SK-N-SH (cell line): ENCODE measurements at regions not wholly inside any gene's neighbourhood (a gene's known extent, or its start where the extent isn't known, plus 50 kb on each side); places are given as distances from the start of the nearest gene placed in this dataset.

Source experiments
- CTCF ChIA-PET: fragments of 300-600, 350-600 bp; formaldehyde crosslinking; extraction: SDS; loops from one replicate; lab custom pipeline; 2021; lab: Yijun Ruan, JAX
- POLR2A ChIA-PET: fragments of 350-600 bp; sonication (Branson Sonifier 250); formaldehyde crosslinking; extraction: SDS; loops from one replicate; lab custom pipeline; 2020; ENCODE audit warnings: antibody characterized with exemption, inconsistent platforms; lab: Yijun Ruan, JAX
- DNase-seq: peaks from one replicate; pipeline ENCODE4 v3.0.0; 2012
- H2AFZ ChIP-seq: fragments of 200-600 bp; sonication (generic); 2 replicates; pipeline ENCODE4 v1.8.1; 2016; ENCODE audit warnings: antibody characterized with exemption, mild to moderate bottlenecking, low read depth
- H3F3A ChIP-seq: fragments of 200-600 bp; sonication (generic); replicated peaks from 2 replicates; pipeline ENCODE3; 2016; ENCODE audit warnings: antibody characterized with exemption, mild to moderate bottlenecking; ENCODE audit not compliant: insufficient read depth
- H3K27ac ChIP-seq, 2 experiments: fragments of 200-500 bp in 1 of 2; fragments of 200-600 bp in 1 of 2; sonication (Bioruptor generic) in 1 of 2; sonication (generic), shearing (Covaris generic) in 1 of 2; 2 replicates each; pipeline versions ENCODE4 v1.5.1 to v1.6.1; 2014 to 2016; ENCODE audit warnings: low read depth in 2 of 2, inconsistent platforms in 1 of 2, low read length in 1 of 2, mild to moderate bottlenecking in 1 of 2, mixed read lengths in 1 of 2
- H3K27me3 ChIP-seq: fragments of 200-600 bp; sonication (generic), shearing (Covaris generic); 2 replicates; pipeline ENCODE4 v1.6.1; 2016; ENCODE audit warnings: mixed run types; ENCODE audit not compliant: insufficient read depth
- H3K36me3 ChIP-seq, 2 experiments: fragments of 200-500 bp in 1 of 2; fragments of 200-600 bp in 1 of 2; sonication (Bioruptor generic) in 1 of 2; sonication (generic) in 1 of 2; replicated peaks in 1 of 2; 2 replicates each; pipeline versions ENCODE3 to v1.5.1; 2014 to 2016; ENCODE audit warnings: low read length in 1 of 2, mild to moderate bottlenecking in 1 of 2; ENCODE audit not compliant: insufficient read depth in 2 of 2, control insufficient read depth in 1 of 2
- H3K4me1 ChIP-seq, 2 experiments: fragments of 200-500 bp in 1 of 2; fragments of 200-600 bp in 1 of 2; sonication (Bioruptor generic) in 1 of 2; sonication (generic), shearing (Covaris generic) in 1 of 2; 2 replicates each; pipeline versions ENCODE4 v1.5.1 to v1.6.1; 2014 to 2016; ENCODE audit warnings: low read depth in 1 of 2, low read length in 1 of 2, mixed run types in 1 of 2; ENCODE audit not compliant: insufficient read depth in 2 of 2, control insufficient read depth in 1 of 2
- H3K4me2 ChIP-seq: fragments of 200-600 bp; sonication (generic), shearing (Covaris generic); 2 replicates; pipeline ENCODE4 v1.6.1; 2017; ENCODE audit warnings: mixed run types
- H3K4me3 ChIP-seq, 2 experiments: fragments of 200-500 bp in 1 of 2; fragments of 200-600 bp in 1 of 2; sonication (Bioruptor generic) in 1 of 2; sonication (generic), shearing (Covaris generic) in 1 of 2; 2 replicates each; pipeline versions ENCODE4 v1.5.1 to v1.8.1; 2014 to 2016; ENCODE audit warnings: low read depth in 2 of 2, inconsistent platforms in 1 of 2, low read length in 1 of 2, mild to moderate bottlenecking in 1 of 2, mixed read lengths in 1 of 2, moderate library complexity in 1 of 2
- H3K79me2 ChIP-seq: fragments of 200-600 bp; sonication (generic); 2 replicates; pipeline ENCODE4 v1.8.1; 2017; ENCODE audit warnings: mild to moderate bottlenecking; ENCODE audit not compliant: insufficient read depth
- H3K9ac ChIP-seq: fragments of 200-600 bp; sonication (generic); 2 replicates; pipeline ENCODE4 v1.6.1; 2017; ENCODE audit warnings: mixed run types
- H3K9me2 ChIP-seq: fragments of 200-600 bp; sonication (generic); 2 replicates; pipeline ENCODE4 v1.6.1; 2017; ENCODE audit warnings: mixed run types
- H3K9me3 ChIP-seq: fragments of 200-600 bp; sonication (generic); 2 replicates; pipeline ENCODE4 v1.6.1; 2017; ENCODE audit warnings: mixed run types, mild to moderate bottlenecking, moderate library complexity
- H4K20me1 ChIP-seq: fragments of 200-600 bp; sonication (generic); 2 replicates; pipeline ENCODE4 v1.6.1; 2017; ENCODE audit warnings: mild to moderate bottlenecking, mixed run types; ENCODE audit not compliant: insufficient read depth
- ELF1 ChIP-seq: IDR thresholded peaks from 2 replicates; pipeline ENCODE4 v1.4.0; 2012
- EZH2phosphoT487 ChIP-seq: fragments of 200-600 bp; sonication (generic); IDR thresholded peaks from 2 replicates; pipeline ENCODE4 v1.6.1; 2017; ENCODE audit warnings: low read depth, mixed run types, mild to moderate bottlenecking, antibody characterized with exemption, moderate library complexity, borderline replicate concordance
- FOSL2 ChIP-seq: IDR thresholded peaks from 2 replicates; pipeline ENCODE4 v1.4.0; 2012; ENCODE audit warnings: low read depth, mild to moderate bottlenecking, moderate library complexity, borderline replicate concordance
- FOXJ3 ChIP-seq: sonication (generic); formaldehyde crosslinking; IDR thresholded peaks from 2 replicates; pipeline ENCODE4 v1.5.1; 2020; ENCODE audit warnings: mild to moderate bottlenecking, missing genetic modification reagents
- FOXM1 ChIP-seq: IDR thresholded peaks from 2 replicates; pipeline ENCODE4 v1.4.0; 2012; ENCODE audit warnings: low read depth, mild to moderate bottlenecking
- GABPA ChIP-seq: IDR thresholded peaks from 2 replicates; pipeline ENCODE4 v1.4.0; 2012; ENCODE audit warnings: low read depth, mild to moderate bottlenecking
- MEF2A ChIP-seq: IDR thresholded peaks from 2 replicates; pipeline ENCODE4 v1.4.0; 2012; ENCODE audit warnings: low read depth, borderline replicate concordance
- MXI1 ChIP-seq: IDR thresholded peaks from 2 replicates; pipeline ENCODE4 v1.6.1; 2012; ENCODE audit warnings: mild to moderate bottlenecking, low read depth, low read length, improper control_type of control experiment
- NRF1 ChIP-seq: IDR thresholded peaks from 2 replicates; pipeline ENCODE4 v1.6.1; 2012; ENCODE audit warnings: low read depth, mild to moderate bottlenecking, low read length
- POLR2AphosphoS5 ChIP-seq: IDR thresholded peaks from 2 replicates; pipeline ENCODE4 v1.6.1; 2012; ENCODE audit warnings: low read depth, low read length
- RAD21 ChIP-seq: IDR thresholded peaks from 2 replicates; pipeline ENCODE4 v1.6.1; 2012; ENCODE audit warnings: mild to moderate bottlenecking, low read length
- RFX5 ChIP-seq: IDR thresholded peaks from 2 replicates; pipeline ENCODE4 v1.6.1; 2012; ENCODE audit warnings: mild to moderate bottlenecking, improper control_type of control experiment, low read length
- TEAD4 ChIP-seq: IDR thresholded peaks from 2 replicates; pipeline ENCODE4 v1.4.0; 2012; ENCODE audit warnings: mild to moderate bottlenecking, borderline replicate concordance; ENCODE audit not compliant: insufficient read depth
- TF ChIP-seq, protein P1 (sequence below): IDR thresholded peaks from 2 replicates; pipeline ENCODE4; 2012
- TF ChIP-seq, protein P2 (sequence below): fragments of 150-350 bp; IDR thresholded peaks from 2 replicates; pipeline ENCODE4 v1.6.1; 2017; ENCODE audit warnings: antibody characterized with exemption, low read length, low read depth, borderline replicate concordance
- TF ChIP-seq, protein P3 (sequence below): fragments of 200-600 bp; sonication (generic); IDR thresholded peaks from 2 replicates; pipeline ENCODE4 v1.6.1; 2017; ENCODE audit warnings: antibody characterized with exemption, mild to moderate bottlenecking, moderate library complexity
- TF ChIP-seq, protein P4 (sequence below): IDR thresholded peaks from 2 replicates; pipeline ENCODE4 v1.4.0; 2012; ENCODE audit warnings: low read depth, borderline replicate concordance
- TF ChIP-seq, protein P5 (sequence below): IDR thresholded peaks from 2 replicates; pipeline ENCODE4 v1.6.1; 2012; ENCODE audit warnings: mild to moderate bottlenecking, low read depth, low read length, moderate library complexity

DNA sequence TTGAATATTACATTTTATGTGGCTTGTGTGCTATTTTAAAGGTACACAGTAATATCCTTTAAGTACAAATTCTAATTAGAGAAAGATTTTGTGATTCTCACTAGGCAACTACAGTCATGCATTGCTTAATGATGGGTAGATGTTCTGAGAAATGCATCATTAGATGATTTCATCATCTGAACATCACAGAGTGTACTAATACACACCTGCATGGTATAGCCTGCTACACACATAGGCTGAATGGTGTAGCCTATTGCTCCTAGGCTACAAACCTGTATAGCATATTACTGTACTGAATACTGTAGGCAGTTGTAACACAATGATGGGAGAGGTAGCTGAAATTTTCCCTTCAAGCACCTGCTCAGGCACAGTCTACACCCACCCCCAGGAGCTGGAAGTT is 217.4 kb upstream of the EOMES start:
- ChIA-PET POLR2A (no interaction called here), CTCF (no interaction called here)
- no peaks in the 10 kb centered on the region for H3K4me1 ChIP-seq
- H3K9ac ChIP-seq, result no peak overlapping the region
- no peak for DNase-seq
- H3K27ac ChIP-seq, result no peak overlapping the region
- no peak overlapping the region for H3K4me3 ChIP-seq
- H3K79me2 ChIP-seq, result no peaks in the 10 kb centered on the region
- H4K20me1 ChIP-seq, result no peaks in the 10 kb centered on the region
- H3K9me2 ChIP-seq, result no peaks in the 10 kb centered on the region
- H3K36me3 ChIP-seq, result no peaks in the 10 kb centered on the region
- no peaks in the 10 kb centered on the region for H3F3A ChIP-seq
- no peak overlapping the region for H3K4me2 ChIP-seq
- H2AFZ ChIP-seq, result no peak overlapping the region
- no peaks in the 10 kb centered on the region for H3K27me3 ChIP-seq
- H3K9me3 ChIP-seq, result no peaks in the 10 kb centered on the region
- TF ChIP-seq, protein P1, sequence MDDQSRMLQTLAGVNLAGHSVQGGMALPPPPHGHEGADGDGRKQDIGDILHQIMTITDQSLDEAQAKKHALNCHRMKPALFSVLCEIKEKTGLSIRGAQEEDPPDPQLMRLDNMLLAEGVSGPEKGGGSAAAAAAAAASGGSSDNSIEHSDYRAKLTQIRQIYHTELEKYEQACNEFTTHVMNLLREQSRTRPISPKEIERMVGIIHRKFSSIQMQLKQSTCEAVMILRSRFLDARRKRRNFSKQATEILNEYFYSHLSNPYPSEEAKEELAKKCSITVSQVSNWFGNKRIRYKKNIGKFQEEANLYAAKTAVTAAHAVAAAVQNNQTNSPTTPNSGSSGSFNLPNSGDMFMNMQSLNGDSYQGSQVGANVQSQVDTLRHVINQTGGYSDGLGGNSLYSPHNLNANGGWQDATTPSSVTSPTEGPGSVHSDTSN, result no peak
- TF ChIP-seq FOSL2 (no peak), FOXJ3 (CRISPR knock-in tag) (no peak), EZH2phosphoT487 (no peak), POLR2AphosphoS5 (no peak), ELF1 (no peak), RAD21 (no peak), NRF1 (no peak), MEF2A (no peak), GABPA (no peak), FOXM1 (no peak), TEAD4 (no peak), MXI1 (no peak), RFX5 (no peak)
- TF ChIP-seq, protein P2, sequence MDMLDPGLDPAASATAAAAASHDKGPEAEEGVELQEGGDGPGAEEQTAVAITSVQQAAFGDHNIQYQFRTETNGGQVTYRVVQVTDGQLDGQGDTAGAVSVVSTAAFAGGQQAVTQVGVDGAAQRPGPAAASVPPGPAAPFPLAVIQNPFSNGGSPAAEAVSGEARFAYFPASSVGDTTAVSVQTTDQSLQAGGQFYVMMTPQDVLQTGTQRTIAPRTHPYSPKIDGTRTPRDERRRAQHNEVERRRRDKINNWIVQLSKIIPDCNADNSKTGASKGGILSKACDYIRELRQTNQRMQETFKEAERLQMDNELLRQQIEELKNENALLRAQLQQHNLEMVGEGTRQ, result no peak
- TF ChIP-seq, protein P3, sequence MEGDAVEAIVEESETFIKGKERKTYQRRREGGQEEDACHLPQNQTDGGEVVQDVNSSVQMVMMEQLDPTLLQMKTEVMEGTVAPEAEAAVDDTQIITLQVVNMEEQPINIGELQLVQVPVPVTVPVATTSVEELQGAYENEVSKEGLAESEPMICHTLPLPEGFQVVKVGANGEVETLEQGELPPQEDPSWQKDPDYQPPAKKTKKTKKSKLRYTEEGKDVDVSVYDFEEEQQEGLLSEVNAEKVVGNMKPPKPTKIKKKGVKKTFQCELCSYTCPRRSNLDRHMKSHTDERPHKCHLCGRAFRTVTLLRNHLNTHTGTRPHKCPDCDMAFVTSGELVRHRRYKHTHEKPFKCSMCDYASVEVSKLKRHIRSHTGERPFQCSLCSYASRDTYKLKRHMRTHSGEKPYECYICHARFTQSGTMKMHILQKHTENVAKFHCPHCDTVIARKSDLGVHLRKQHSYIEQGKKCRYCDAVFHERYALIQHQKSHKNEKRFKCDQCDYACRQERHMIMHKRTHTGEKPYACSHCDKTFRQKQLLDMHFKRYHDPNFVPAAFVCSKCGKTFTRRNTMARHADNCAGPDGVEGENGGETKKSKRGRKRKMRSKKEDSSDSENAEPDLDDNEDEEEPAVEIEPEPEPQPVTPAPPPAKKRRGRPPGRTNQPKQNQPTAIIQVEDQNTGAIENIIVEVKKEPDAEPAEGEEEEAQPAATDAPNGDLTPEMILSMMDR, result no peak
- TF ChIP-seq, protein P4, sequence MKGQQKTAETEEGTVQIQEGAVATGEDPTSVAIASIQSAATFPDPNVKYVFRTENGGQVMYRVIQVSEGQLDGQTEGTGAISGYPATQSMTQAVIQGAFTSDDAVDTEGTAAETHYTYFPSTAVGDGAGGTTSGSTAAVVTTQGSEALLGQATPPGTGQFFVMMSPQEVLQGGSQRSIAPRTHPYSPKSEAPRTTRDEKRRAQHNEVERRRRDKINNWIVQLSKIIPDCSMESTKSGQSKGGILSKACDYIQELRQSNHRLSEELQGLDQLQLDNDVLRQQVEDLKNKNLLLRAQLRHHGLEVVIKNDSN, result no peak
- TF ChIP-seq, protein P5, sequence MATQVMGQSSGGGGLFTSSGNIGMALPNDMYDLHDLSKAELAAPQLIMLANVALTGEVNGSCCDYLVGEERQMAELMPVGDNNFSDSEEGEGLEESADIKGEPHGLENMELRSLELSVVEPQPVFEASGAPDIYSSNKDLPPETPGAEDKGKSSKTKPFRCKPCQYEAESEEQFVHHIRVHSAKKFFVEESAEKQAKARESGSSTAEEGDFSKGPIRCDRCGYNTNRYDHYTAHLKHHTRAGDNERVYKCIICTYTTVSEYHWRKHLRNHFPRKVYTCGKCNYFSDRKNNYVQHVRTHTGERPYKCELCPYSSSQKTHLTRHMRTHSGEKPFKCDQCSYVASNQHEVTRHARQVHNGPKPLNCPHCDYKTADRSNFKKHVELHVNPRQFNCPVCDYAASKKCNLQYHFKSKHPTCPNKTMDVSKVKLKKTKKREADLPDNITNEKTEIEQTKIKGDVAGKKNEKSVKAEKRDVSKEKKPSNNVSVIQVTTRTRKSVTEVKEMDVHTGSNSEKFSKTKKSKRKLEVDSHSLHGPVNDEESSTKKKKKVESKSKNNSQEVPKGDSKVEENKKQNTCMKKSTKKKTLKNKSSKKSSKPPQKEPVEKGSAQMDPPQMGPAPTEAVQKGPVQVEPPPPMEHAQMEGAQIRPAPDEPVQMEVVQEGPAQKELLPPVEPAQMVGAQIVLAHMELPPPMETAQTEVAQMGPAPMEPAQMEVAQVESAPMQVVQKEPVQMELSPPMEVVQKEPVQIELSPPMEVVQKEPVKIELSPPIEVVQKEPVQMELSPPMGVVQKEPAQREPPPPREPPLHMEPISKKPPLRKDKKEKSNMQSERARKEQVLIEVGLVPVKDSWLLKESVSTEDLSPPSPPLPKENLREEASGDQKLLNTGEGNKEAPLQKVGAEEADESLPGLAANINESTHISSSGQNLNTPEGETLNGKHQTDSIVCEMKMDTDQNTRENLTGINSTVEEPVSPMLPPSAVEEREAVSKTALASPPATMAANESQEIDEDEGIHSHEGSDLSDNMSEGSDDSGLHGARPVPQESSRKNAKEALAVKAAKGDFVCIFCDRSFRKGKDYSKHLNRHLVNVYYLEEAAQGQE, result no peak
